AG09309 (cell line): ENCODE measurements at regions not wholly inside any gene's neighbourhood (a gene's known extent, or its start where the extent isn't known, plus 50 kb on each side); places are given as distances from the start of the nearest gene placed in this dataset.

Experiments
- DNase-seq: peaks from one replicate; pipeline ENCODE4 v3.0.0-alpha.2; 2010; ENCODE audit warnings: low read depth
- H3K4me3 ChIP-seq: 2 replicates; pipeline ENCODE4 v1.5.1; 2011; ENCODE audit warnings: mild to moderate bottlenecking, low read depth, low read length, moderate library complexity; ENCODE audit not compliant: control insufficient read depth
- TF ChIP-seq, protein P1 (sequence below): IDR thresholded peaks from 2 replicates; pipeline ENCODE4 v1.5.1; 2011; ENCODE audit warnings: mild to moderate bottlenecking, low read depth, low read length, inconsistent platforms; ENCODE audit not compliant: insufficient read depth, control insufficient read depth; ENCODE audit errors: missing control alignments

GRCh38 chr15:69513450-69513960 lies 60.9 kb downstream of the RPLP1 start:
- no peak overlapping the region for H3K4me3 ChIP-seq
- DNase-seq: no peak
- TF ChIP-seq, protein P1, sequence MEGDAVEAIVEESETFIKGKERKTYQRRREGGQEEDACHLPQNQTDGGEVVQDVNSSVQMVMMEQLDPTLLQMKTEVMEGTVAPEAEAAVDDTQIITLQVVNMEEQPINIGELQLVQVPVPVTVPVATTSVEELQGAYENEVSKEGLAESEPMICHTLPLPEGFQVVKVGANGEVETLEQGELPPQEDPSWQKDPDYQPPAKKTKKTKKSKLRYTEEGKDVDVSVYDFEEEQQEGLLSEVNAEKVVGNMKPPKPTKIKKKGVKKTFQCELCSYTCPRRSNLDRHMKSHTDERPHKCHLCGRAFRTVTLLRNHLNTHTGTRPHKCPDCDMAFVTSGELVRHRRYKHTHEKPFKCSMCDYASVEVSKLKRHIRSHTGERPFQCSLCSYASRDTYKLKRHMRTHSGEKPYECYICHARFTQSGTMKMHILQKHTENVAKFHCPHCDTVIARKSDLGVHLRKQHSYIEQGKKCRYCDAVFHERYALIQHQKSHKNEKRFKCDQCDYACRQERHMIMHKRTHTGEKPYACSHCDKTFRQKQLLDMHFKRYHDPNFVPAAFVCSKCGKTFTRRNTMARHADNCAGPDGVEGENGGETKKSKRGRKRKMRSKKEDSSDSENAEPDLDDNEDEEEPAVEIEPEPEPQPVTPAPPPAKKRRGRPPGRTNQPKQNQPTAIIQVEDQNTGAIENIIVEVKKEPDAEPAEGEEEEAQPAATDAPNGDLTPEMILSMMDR: no peak

GRCh38 chr15:69513986-69514385 lies 61.4 kb downstream of the RPLP1 start:
- no peak overlapping the region for H3K4me3 ChIP-seq
- no peak for DNase-seq
- TF ChIP-seq, protein P1: no peak

GRCh38 chr15:69515508-69515907 lies 62.9 kb downstream of the RPLP1 start:
- no peak overlapping the region for H3K4me3 ChIP-seq
- DNase-seq: no peak
- TF ChIP-seq, protein P1: no peak

DNA sequence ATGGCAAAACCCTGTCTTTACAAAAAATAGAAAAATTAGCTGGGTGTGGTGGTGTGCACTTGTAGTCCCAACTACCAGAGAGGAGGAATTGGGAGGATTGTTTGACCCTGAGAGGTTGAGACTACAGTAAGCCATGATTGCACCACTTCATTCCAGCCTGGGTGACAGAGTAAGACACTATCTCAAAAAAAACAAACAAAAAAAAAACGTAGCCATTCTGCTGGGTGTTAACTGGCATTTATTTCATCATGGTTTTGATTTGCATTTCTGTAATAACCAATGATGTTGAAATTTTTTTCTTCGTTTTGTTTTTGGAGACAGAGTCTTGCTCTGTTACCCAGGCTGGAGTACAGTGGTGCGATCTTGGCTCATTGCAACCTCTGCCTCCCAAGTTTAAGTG lies 63.3 kb downstream of the RPLP1 start:
- no peak for DNase-seq
- TF ChIP-seq, protein P1: no peak
- H3K4me3 ChIP-seq: no peak overlapping the region

DNA sequence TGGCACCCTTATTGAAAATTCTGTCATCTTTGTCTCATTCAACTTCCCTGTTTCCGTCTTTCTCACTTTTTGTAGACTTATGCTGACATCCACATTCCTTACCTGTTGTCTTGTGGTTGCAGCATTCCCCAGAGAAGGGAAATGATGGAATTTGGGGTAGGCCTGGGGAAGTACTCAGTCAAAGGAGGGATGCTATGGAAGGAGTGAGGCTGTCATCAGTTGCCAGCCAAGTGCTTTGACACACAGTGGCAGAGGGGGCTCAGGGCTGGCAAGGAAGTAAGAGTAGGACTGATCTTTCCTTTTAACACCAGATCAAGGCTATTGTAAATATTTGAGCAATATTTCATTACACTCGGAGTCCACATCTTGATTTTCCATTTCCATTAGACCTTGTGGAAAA lies 64.4 kb downstream of the RPLP1 start:
- no peak for DNase-seq
- H3K4me3 ChIP-seq: no peak overlapping the region
- TF ChIP-seq, protein P1: no peak

- TF ChIP-seq, protein P1: no peak
- H3K4me3 ChIP-seq: no peak overlapping the region
- no peak for DNase-seq
Observed at GRCh38 chr15:69518806-69519205, 66.2 kb downstream of the RPLP1 start.

- no peak for DNase-seq
- TF ChIP-seq, protein P1: no peak
- no peak overlapping the region for H3K4me3 ChIP-seq
Observed at GRCh38 chr15:69520067-69520466, 67.4 kb downstream of the RPLP1 start.
